GM18870 (cell line): ENCODE measurements at regions not wholly inside any gene's neighbourhood (a gene's known extent, or its start where the extent isn't known, plus 50 kb on each side); places are given as distances from the start of the nearest gene placed in this dataset.

Experiments
- ATAC-seq: cut with Tn5 transposase; IDR thresholded peaks from one replicate; pipeline ENCODE4 v1.9.1; 2021; ENCODE audit warnings: moderate library complexity; ENCODE audit not compliant: unreplicated experiment

- ATAC-seq, result no peak
Measured at GRCh38 chr2:129757915-129758783, 221.3 kb upstream of the RAB6C start.

DNA sequence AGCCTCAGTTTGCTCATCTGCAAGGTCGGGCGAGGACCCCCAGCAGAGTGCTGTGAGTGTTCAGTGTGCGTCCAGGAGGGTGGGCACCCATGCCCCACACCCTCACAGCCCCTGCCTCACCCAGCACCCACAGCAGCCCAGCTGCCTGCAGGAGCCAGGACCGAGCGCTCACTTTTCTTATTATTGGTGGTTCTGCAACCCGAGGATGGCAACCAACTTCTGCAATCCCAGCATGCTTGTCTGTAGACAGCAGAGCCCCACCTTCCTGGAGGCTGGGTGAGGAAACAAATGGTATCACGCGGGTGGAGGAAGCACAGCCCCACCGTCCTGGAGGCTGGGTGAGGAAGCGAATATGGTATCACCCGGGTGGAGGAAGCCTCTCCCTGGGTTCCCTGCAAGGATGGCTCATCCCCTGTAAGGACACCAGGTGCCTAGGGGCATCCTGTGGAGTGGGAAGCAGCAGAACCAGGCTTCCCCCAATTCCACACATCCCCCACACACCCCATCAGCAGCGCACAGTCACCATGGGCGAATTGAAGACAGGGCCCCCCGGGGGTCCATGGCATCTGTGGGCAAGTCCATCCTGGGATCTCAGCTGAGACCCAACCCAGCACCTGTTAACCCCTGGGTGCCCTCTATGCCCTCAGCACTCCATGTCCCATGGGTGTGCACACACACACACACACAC is 220.5 kb upstream of the RAB6C start:
- no peak for ATAC-seq

- no peak for ATAC-seq
Measured at GRCh38 chr2:129759472-129760010, 219.9 kb upstream of the RAB6C start.

DNA sequence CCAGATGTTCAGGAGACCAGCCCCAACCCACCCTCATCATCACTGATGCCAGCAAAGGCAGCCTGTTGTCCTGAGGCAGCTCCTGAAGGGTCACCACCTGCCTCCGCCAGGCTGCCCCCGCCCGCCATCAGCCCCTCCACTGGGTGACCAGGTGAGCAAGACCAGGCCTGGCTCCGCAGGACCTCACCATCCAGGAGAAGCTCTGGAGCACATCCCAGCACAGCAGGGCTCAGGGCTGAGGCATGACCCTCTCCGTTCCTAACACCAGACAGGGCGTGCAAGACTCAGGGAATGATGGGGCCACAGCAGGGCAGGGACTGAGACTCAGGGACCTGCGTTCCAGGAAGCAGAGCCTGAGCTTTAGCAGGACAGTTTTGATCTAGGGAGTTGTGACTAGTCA is 218.8 kb upstream of the RAB6C start:
- no peak for ATAC-seq

DNA sequence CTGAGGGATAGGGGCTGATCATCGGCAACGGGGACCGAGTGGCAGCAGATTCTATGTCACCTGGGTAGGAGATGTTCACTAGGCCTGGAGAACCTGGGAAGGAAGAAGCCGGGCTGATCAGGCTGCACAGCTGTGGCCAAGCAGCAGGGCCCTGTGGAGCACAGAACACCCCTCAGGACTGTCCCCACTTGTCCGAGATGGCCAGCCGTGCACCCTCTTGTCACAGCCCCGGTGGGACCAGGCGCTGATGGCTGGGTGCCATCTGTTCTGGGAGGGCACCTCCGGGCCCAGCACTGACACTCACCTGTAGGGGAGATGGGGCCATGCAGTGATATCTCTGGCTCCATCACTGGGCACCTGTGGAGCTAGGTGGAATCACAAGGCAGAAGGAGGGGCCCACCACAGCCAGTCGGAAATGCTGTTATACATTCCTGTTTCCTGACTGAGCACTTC is 217.9 kb upstream of the RAB6C start:
- ATAC-seq, result no peak

DNA sequence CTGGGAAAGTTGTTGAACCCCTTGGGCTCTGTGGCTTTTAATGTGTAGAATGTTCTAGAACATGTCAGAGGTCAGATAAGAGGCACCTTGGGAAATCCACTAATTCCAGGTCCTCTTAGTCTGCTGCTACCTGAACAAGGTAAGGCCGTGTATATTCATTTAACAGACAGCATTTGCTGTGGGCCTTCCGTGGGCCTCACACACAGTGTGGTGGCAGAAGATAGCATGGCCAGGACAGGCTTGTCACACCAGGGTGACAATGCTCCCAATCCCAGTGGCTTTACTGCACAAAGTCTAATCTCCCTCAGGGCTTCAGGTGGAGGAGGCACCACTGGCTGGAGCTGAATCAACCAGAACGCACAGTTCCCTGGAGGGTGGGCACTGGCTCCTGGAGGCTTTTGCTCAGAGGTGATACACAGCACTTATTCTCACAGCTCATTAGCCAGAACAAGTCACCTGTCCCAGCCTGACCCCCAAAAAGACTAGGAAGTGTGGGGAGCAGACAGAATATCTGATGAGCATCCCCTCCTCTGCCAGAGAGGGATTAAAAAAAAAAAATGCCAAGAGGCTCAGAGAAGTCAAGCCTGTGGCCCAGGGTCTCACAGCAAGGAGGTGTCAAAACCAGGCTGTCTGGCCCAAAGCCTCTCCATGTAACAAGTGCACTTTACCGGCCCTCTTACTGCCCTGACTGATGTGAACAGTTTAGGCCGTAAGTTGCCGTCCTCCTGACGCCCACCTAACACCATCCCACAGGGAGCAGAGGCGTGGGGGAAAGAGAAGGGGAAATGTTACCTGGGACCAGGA is 216.9 kb upstream of the RAB6C start:
- no peak for ATAC-seq

DNA sequence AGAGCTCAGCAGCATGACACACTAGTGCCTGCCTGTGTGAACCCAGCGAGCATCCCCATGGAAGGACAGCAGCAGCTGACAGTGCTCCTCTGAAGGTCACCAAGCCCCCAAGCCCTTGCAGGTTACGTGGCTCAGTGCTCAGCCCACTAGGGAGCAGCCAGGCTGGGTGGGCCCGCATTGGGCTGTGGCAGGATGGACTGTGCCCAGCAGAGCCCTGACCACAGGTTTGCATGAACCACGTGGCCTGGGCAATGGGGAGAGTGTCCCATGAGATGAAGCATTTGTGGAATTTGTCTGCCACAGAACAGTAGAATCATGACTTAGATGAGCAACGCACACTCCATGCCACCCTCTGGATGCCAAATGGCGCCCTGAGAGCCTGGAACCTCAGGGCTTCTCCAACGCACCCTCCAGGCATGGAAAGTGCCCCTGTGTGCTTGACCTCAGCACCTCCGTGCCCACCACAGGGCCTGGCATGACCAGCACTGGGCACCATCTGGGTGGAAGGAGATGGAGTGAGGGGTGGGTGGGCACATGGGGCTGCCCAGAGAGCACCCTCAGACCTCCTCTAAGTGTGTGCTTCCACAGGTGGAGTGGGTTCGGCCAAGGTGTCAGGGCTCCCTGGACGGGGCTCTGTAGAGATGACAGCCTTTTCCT is 216.1 kb upstream of the RAB6C start:
- no peak for ATAC-seq

DNA sequence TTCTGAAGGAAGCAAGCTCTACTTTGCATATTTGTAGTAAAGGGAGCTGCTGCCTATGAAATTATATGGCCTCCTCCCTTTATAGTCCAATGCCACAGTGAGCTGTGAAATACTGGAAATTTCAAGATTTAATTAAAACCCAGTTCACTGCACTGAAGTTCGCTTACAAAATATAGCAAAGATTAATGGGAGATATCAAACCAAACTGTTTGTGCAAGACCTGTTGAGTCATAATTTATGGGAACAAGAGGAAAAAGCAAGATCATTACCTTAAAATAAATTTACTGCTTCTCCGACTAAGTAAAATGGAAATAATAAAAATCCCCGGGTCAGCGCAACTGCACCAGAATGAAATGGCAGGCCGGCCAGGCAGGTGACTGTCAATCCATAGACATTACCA is 215.5 kb upstream of the RAB6C start:
- ATAC-seq, result no peak

- ATAC-seq, result no peak
Measured at GRCh38 chr2:129764376-129765325, 214.8 kb upstream of the RAB6C start.

DNA sequence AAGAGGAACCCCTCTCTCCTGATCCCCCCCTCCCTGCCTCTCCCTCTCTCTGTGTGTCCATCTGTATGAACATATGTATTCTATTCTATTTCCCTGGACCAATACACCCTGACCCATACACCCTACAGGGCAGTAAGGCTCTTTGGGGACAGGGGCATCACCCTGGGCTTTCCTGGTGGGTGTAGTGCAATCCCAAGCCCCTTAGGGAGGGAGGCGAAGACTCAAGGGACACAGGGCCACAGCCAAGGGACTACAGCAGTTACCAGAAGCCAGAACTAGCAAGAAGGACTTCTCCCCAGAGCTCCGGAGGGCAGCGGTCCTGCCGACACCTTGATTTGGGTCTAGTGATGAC is 214.2 kb upstream of the RAB6C start:
- ATAC-seq, result no peak

GRCh38 chr2:129765678-129766351 is 213.7 kb upstream of the RAB6C start:
- ATAC-seq, result no peak

GRCh38 chr2:129766374-129766993 is 213.0 kb upstream of the RAB6C start:
- no peak for ATAC-seq

GRCh38 chr2:129767346-129768035 is 212.0 kb upstream of the RAB6C start:
- ATAC-seq, result no peak

GRCh38 chr2:129768036-129768386 is 211.5 kb upstream of the RAB6C start:
- ATAC-seq, result no peak

GRCh38 chr2:129768485-129769184 is 210.8 kb upstream of the RAB6C start:
- no peak for ATAC-seq

GRCh38 chr2:129769185-129769991 is 210.1 kb upstream of the RAB6C start:
- no peak for ATAC-seq
